ENCODE measurements at regions not wholly inside any gene's neighbourhood (a gene's known extent, or its start where the extent isn't known, plus 50 kb on each side); places are given as distances from the start of the nearest gene placed in this dataset.

- Histone ChIP-seq H3K4me1 (no peaks in the 10 kb centered on the region), H3K27me3 (ENCODE audit: insufficient read depth in 3 of 3, low read length in 2 of 3) (no peaks in the 10 kb centered on the region), H3K9me3 (no peaks in the 10 kb centered on the region), H3K27ac (no peak overlapping the region), H3K4me3 (no peak overlapping the region), H3K36me3 (ENCODE audit: insufficient read depth in 1 of 2, low read depth in 1 of 2) (no peaks in the 10 kb centered on the region)
- no peak for DNase-seq
- 79 to 85% (median 79%) methylated on average over 4 of the region's 4 CpGs for WGBS, 3 donors
- intact Hi-C loops (cut with DNase I): no loop called here
- no peak for ATAC-seq
- TF ChIP-seq CTCF (IDR thresholded peaks at IDR 0.05): no peak
Measured at GRCh38 chr4:89610236-89610635, 226.7 kb downstream of the SNCA start.

GRCh38 chr4:89609756-89610155 lies 227.2 kb downstream of the SNCA start:
- no peak overlapping the region for H3K4me3 ChIP-seq
- no peaks in the 10 kb centered on the region for H3K36me3 ChIP-seq (ENCODE audit: insufficient read depth in 1 of 2, low read depth in 1 of 2)
- TF ChIP-seq CTCF (IDR thresholded peaks at IDR 0.05): no peak
- intact Hi-C loops (cut with DNase I): no loop called here
- no peak overlapping the region for H3K27ac ChIP-seq
- no peaks in the 10 kb centered on the region for H3K9me3 ChIP-seq
- WGBS, 3 donors: 70 to 83% (median 81%) methylated on average over 5 of the region's 5 CpGs
- DNase-seq: no peak
- no peaks in the 10 kb centered on the region for H3K4me1 ChIP-seq
- H3K27me3 ChIP-seq (ENCODE audit: insufficient read depth in 3 of 3, low read length in 2 of 3): no peaks in the 10 kb centered on the region
- ATAC-seq: no peak

- Histone ChIP-seq H3K36me3 (ENCODE audit: insufficient read depth in 1 of 2, low read depth in 1 of 2) (no peaks in the 10 kb centered on the region), H3K27me3 (ENCODE audit: insufficient read depth in 3 of 3, low read length in 2 of 3) (no peaks in the 10 kb centered on the region), H3K4me1 (no peaks in the 10 kb centered on the region), H3K27ac (no peak overlapping the region), H3K9me3 (no peaks in the 10 kb centered on the region), H3K4me3 (no peak overlapping the region)
- intact Hi-C loops (cut with DNase I): no loop called here
- no peak for ATAC-seq
- WGBS, 3 donors: 97 to 98% (median 97%) methylated on average over 6 of the region's 6 CpGs
- TF ChIP-seq CTCF (IDR thresholded peaks at IDR 0.05): no peak
- DNase-seq: no peak
Measured at GRCh38 chr4:89604951-89605350, 232.0 kb downstream of the SNCA start.

- H3K27ac ChIP-seq: no peak overlapping the region
- no peak overlapping the region for H3K4me3 ChIP-seq
- no peak for TF ChIP-seq CTCF (IDR thresholded peaks at IDR 0.05)
- no peak for DNase-seq
- H3K4me1 ChIP-seq: no peaks in the 10 kb centered on the region
- no peaks in the 10 kb centered on the region for H3K9me3 ChIP-seq
- H3K36me3 ChIP-seq (ENCODE audit: insufficient read depth in 1 of 2, low read depth in 1 of 2): no peaks in the 10 kb centered on the region
- intact Hi-C loops (cut with DNase I): no loop called here
- no peaks in the 10 kb centered on the region for H3K27me3 ChIP-seq (ENCODE audit: insufficient read depth in 3 of 3, low read length in 2 of 3)
- ATAC-seq: no peak
Measured at GRCh38 chr4:89599026-89599425, 237.9 kb downstream of the SNCA start.

GRCh38 chr4:89598602-89599001 lies 238.4 kb downstream of the SNCA start:
- TF ChIP-seq CTCF (IDR thresholded peaks at IDR 0.05): no peak
- Histone ChIP-seq H3K4me1 (no peaks in the 10 kb centered on the region), H3K9me3 (no peaks in the 10 kb centered on the region), H3K36me3 (ENCODE audit: insufficient read depth in 1 of 2, low read depth in 1 of 2) (no peaks in the 10 kb centered on the region), H3K4me3 (no peak overlapping the region), H3K27me3 (ENCODE audit: insufficient read depth in 3 of 3, low read length in 2 of 3) (no peaks in the 10 kb centered on the region), H3K27ac (no peak overlapping the region)
- ATAC-seq: no peak
- intact Hi-C loops (cut with DNase I): no loop called here
- 57 to 90% (median 78%) methylated on average over 1 of the region's 1 CpG for WGBS, 3 donors
- DNase-seq: no peak
